DOHH2 (cell line): ENCODE measurements at regions not wholly inside any gene's neighbourhood (a gene's known extent, or its start where the extent isn't known, plus 50 kb on each side); places are given as distances from the start of the nearest gene placed in this dataset.

ENCODE experiments used
- EZH2phosphoT487 ChIP-seq: fragments of 200-600 bp; sonication (generic); IDR thresholded peaks from 2 replicates; pipeline ENCODE4 v1.6.1; 2017; ENCODE audit warnings: borderline replicate concordance, mild to moderate bottlenecking, antibody characterized with exemption, low read length, moderate library complexity, mixed read lengths
- TF ChIP-seq, protein P1 (sequence below): fragments of 200-600 bp; sonication (generic); IDR thresholded peaks from one replicate; pipeline ENCODE4 v1.5.1; 2014; ENCODE audit warnings: antibody characterized with exemption, mild to moderate bottlenecking, low read depth, low read length; ENCODE audit not compliant: poor library complexity, severe bottlenecking

DNA sequence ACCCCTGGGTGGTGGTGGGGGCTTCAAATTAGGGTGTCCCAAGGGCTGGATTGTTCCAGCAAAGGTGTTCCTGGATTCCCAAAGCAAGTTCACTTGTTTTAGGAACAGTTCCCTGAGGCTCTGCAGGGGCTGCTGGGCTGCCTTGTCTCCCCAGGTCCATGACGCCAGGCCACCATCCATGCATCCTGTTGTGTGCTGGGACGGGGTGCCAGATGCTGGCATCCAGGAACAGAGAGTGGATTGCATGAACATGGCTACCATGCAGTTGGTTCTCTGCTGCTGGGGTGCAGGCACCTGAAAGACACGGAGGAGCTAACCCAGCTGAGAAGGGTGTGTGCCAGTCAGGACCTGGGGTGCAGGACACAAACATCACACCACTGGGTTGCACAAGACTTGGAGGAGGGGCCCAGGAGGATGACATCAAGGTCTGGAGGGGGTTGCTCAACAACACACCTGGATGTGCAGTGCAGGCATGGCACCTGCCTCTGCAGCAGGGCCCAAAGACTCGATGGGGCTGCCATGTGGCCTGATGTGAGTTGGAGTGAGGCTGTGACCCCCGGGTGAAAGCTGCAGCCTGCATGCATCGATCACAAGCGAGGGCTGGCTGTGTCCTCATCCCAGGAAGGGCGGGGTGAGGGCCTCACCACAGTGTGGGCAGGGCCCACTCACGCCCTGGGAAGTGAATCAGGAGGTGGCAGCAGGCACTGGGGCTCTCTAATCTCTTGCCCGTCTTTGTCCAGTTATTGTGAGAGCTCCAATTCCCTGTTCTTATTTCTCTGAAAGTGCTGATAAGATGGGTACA is 74.0 kb upstream of the CLDN5 start:
- TF ChIP-seq, protein P1, sequence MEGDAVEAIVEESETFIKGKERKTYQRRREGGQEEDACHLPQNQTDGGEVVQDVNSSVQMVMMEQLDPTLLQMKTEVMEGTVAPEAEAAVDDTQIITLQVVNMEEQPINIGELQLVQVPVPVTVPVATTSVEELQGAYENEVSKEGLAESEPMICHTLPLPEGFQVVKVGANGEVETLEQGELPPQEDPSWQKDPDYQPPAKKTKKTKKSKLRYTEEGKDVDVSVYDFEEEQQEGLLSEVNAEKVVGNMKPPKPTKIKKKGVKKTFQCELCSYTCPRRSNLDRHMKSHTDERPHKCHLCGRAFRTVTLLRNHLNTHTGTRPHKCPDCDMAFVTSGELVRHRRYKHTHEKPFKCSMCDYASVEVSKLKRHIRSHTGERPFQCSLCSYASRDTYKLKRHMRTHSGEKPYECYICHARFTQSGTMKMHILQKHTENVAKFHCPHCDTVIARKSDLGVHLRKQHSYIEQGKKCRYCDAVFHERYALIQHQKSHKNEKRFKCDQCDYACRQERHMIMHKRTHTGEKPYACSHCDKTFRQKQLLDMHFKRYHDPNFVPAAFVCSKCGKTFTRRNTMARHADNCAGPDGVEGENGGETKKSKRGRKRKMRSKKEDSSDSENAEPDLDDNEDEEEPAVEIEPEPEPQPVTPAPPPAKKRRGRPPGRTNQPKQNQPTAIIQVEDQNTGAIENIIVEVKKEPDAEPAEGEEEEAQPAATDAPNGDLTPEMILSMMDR = no peak
- TF ChIP-seq EZH2phosphoT487 = no peak
